Right lobe of liver (tissue), 4 donors: ENCODE measurements at regions not wholly inside any gene's neighbourhood (a gene's known extent, or its start where the extent isn't known, plus 50 kb on each side); places are given as distances from the start of the nearest gene placed in this dataset.

ENCODE experiments used
- CTCF ChIP-seq, 4 donors: fragments of 200-600 bp in 3 of 4; fragments of 450-650 bp in 1 of 4; IDR thresholded peaks; one replicate each; pipeline versions ENCODE4 v1.5.1 to v1.8.0; 2016 to 2022; ENCODE audit warnings: antibody characterized with exemption in 4 of 4, mild to moderate bottlenecking in 2 of 4
- POLR2A ChIP-seq: fragments of 450-650 bp; IDR thresholded peaks from one replicate; pipeline ENCODE4 v1.6.1; 2017; ENCODE audit warnings: antibody characterized with exemption, mild to moderate bottlenecking
- donor health status: DM: no; HTN: no; CAD: no.
- donor health status: DM: no; HTN: no; CAD: no.
- donor health status: DM: no; HTN: yes; CAD: no.

- TF ChIP-seq CTCF (IDR thresholded peaks at IDR 0.05) = no peak
- TF ChIP-seq POLR2A = no peak
These were observed 228.9 kb upstream of the IRS2 start for GRCh38 chr13:110015253-110015652.
